ENCODE measurements at regions not wholly inside any gene's neighbourhood (a gene's known extent, or its start where the extent isn't known, plus 50 kb on each side); places are given as distances from the start of the nearest gene placed in this dataset.
"Not testable (repeated sequence)": the region's sequence is repeated elsewhere in the genome, so short reads cannot be mapped to it uniquely, and the experiment has no call there.

DNA sequence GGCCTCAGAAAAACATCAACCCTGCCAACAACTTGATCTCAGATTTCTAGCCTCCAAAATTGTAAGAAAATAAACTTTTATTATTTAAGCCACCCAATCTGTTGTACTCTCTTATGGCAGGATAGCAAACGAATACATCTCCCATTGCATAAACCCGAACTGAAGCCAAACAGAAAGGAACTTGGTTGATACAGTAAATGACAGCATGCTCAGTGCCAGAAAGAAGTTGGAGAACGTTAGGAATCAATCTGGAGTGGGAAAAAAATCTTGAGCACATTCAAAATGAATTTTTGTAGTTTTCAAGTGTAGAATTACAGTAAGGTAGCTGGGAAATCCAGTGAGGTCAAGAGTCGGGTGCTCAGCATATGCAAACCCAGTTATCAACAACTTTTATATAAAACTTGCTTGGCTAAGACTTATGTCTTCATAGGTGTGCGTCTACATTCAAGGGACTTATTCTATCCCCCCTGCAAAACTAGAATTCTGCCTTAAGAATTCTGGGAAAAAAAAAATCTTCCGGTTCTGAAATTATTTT, 157.5 kb upstream of the ANKRD50 start:
- DNase-seq = no peak

DNA sequence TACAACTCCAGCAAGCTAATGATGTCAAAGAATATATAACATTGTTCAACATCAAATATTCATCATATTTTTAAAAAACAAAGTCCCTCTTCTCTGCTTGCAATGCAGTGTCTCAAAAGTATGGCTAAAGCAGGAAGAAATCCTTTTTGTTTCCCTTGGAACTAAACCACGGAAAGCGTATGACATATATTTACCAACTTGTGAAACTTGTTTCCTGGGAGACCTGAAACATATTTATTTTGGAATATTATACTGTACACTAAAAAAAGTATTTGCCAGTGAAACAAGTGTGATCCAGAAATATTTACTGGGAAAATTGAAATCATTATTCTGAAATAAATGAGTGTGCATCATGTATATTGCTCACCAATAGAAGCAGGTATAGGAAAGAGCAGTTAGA, 156.0 kb upstream of the ANKRD50 start:
- DNase-seq = no peak

DNA sequence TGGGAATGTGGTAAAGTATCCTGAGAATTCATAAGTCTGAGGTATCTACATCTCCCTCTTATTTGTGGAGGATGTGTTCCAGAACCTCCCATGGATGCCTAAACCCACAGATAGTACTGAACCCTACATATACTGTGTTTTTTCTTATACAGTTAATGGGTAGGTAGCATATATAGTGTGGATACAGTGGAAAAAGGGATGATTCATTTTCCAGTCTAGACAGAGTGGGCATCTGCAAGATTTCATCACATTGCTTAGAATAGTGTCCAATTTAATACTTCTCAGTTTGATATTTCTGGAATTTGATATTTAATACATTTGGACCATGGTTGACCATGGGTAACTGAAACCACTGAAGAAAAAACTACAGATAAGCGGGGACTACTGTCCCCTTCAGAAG, 155.0 kb upstream of the ANKRD50 start:
- DNase-seq = no peak

DNA sequence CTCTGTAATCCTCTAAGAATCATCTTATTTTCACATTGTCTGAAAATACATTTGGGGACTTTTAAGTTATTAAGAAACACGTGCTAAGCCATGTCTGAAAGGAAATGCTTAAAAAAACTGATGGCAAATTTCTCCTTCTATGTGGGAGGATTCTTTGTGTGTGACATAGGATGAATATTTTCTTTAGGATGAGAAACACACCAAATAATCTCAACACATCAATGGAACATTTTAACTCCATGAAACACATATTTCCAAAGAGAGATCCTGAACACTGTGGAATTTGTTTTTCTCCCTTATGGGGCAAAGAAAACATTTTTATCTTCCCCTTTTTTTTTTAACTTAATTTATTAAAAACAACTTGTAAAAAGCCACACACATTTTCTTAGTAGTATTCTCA, 153.8 kb upstream of the ANKRD50 start:
- no peak for DNase-seq

DNA sequence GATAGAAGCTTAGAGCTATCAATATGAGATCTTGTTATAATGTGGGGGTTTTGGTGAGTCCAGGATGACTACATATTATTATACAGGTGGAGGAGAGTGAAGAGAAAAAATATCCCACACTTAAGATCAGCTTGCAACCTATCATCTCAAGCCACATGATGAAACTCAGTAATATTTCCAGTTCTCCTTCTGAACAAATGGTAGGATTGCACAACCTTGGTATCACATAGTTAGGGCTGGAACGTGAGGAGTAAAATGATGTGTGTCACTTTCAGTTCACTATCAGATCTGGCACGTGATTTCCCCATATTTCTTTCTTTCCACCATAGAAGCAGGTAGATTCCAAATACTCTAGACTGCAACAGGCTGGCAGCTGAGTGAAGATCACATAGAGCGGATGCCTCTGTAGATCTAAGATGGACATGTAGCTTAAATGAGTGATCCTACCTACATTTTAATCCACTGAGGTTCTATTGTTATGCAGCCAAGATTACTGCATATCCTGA, 150.6 kb upstream of the ANKRD50 start:
- DNase-seq = no peak

DNA sequence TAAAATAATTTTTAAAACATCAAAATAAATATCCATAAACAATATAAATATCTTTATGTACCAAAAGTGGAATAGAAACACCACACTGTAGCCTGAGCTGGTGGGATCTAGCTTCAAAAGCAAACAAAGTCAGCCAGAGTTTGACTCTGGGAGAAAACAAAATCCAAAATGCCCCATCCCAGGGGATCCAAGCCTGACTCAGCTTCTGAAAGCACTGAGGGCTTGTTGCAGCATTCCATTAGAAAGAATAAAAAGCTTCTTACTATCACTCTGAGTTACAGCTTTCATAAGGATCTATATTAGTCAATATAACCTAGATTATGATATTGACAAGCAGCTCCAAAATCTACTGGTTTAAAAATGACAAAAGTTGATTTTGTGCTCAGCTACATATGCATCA, 149.7 kb upstream of the ANKRD50 start:
- DNase-seq = no peak

DNA sequence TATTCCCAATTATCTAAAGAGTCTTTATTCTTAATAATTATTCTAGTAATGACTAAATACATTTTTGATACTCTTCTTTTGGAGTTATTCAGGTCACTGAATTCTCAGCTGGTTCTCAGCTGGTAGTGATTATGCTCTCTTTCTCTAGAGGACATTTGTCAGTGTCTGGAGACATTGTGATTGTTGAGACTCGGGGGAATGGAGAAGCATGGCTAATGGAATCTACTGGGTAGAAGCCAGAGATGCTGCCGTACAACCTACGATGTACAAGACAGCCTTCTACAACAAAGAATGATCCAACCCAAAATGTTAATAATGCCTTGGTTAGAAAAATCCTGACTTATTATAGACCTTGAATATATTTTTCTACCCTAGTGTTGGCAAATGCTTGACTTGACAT, 149.2 kb upstream of the ANKRD50 start:
- no peak for DNase-seq

DNA sequence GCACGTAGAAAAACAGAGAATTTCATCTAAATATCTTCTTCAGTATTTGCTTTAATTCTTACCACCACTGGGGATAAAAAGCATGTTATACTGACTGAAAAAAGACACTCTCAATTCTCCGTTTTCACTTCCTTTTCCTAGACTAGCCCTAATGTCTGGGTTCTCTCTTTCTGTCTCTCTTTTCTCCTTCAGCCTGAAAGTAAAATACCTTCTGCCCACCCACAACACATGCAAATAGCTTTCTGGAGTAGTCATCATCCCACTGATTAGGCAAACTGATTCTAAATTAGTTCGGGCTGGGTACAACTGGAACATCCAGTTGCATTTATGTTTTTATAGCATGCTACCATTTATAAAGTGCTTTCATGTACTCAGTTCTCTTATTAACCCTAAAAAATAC, 142.4 kb upstream of the ANKRD50 start:
- DNase-seq = no peak

DNA sequence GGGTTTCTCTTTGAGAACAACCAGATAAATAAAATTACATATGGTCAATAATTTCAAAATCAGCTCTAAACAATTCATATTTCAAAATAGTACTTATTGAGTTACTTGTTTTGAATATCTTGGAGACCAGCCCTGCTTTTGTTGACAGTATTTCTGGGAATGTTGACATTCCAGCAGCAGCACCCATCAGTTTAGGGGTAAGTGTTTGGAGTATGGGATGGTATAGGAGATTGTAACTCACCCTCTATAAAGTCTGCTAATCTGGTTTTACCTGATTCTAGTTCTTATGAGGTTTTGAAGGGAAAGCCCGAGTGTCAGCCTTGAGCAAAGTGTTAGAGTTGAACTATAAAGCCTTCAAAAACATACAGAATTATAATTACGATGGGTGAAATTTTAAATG, 139.2 kb upstream of the ANKRD50 start:
- no peak for DNase-seq

DNA sequence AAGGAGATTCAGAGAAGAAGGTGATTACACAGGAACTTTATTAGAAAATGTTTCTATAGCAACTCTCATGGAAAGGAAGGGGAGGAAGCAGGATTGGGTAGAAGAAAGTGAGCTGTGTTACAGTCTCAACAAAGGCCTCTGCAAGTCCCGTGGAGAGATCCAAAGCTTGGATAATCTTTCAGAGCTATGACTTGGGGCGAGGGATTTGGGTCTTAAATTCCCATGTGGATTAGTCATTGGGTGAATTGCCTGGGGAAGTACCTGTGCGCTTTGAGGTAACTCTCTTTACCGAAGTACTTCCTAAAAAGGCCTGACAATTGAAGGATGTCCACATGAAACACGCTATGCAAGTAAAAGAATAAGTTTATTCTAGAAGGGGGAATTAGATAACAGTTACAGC, 133.8 kb upstream of the ANKRD50 start:
- DNase-seq = no peak

DNA sequence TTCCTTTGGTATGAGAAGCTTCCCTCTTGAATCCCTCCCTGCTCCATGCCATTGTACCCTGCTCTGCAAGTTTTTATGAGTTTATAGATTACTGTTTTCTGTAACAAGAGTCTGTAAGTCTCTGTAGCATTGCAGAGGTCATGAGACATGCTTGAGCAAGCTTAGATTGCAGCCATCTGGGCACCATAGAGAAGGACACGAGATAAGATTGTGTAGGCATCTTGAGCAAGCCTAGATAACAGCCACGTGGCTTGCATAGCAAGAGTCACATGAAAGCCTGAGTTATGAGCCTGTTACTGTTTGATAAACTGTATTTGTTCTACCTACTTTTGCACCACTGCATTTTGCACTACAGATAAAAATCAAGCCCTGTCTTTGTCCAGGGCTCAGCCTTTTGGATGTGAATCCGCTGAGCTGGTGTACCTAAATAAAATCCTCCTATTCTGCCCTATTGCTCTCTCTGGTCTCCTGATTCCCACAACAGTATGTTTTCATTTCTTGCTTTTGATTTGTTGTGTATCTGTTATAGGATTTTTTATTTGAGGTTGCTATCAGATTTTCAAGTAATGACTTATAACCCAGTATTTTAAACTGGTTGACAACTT, 127.4 kb upstream of the ANKRD50 start:
- no peak for DNase-seq

DNA sequence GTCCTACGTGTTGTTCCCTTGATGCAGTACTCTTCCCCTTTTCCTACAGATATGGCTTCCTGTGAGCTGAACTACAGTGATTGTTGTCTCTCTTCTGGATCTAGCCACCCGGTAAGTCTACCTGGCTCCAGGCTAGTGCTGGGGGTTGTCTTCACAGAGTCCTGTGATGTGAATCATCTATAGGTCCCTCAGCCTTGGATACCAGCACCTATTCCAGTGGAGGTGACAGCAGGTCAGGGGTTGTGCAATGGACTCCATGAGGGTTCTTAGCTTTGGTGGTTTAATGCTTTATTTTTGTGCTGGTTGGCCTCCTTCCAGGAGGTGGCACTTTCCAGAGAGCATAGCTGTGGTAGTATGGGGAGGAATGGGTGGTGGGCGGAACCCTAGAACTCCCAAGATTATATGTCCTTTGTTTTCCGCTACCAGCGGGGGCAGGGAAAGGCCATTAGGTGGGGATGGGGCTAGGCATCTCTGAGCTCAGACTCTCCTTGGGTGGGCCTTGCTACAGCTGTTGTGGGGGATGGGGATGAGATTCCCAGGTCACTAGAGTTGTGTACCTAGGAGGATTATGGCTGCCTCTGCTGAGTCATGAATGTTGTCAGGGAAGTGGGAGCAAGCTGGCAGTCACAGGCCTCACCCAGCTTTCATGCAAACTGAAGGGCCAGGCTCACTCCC, 121.4 kb upstream of the ANKRD50 start:
- DNase-seq = no peak

DNA sequence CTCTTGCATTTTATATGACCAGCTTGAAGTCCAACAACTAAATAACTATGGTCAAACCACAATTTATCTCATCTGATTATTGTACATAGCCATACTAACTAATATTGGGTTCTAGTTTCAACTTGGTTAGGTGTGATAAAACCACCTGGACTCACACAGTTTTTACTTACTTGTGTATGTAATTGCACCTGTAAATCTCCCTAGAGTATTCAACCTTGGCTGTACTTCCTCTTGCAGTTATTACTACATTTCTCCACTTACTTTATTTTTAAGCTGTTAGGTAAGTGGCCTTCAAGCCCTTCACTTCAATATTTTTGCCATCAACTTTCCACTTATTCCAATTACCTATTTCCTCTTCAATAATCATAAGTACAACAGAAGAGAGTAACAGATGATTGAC, 115.8 kb upstream of the ANKRD50 start:
- no peak for DNase-seq

DNA sequence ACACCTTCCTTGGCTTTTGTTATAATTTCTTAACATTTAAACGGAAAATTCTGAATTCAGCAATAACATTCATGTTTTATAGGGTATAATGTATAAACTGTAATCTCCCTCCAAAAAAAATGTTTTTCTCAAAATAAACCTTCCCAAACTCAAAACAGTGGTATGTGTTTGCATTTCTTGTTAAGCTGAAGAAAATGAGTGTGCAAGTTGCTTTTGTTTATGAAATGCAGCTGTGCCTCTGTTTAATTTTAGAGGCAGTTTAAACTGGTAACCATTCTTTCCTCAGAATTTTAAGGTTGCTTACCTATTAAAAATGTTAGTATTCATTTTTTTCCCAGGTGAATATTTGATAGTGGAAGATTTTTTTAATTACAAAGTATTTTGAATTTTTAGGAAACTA, 105.0 kb upstream of the ANKRD50 start:
- no peak for DNase-seq

DNA sequence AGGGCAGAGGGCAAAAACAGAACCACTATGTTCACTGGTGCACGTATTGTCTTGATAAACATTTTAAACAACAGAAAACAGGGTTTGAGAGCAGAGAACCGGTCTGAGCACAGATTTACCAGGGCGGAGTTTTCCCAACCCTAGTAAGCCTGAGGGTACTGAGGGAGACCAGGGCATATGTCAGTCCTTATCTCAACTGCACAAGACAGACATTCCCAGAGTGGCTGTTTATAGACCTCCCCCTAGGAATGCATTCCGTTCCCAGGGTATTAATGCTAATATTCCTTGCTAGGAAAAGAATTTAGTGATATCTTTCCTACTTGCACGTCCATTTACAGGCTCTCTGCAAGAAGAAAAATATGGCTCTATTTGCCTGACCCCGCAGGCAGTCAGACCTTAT, 99.7 kb upstream of the ANKRD50 start:
- not testable (repeated sequence) for DNase-seq

DNA sequence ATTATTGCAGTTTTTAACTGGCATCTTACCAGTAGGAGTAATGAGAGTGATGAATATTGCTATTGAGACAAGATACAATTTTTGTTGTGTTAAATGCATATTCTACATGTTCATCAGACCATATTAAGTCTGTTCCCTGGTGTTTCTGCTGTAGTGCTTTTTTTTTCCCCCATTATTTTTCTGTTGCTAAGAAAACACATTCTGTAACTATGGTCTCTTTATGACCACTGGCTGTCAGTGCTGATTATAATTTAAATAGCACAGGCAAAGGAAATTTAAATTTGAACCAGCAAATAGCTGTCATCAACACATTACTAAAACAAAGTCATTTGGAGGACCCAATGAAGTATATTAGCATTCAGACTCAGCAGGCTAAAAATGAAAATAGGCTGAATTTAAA, 98.3 kb upstream of the ANKRD50 start:
- DNase-seq = no peak

DNA sequence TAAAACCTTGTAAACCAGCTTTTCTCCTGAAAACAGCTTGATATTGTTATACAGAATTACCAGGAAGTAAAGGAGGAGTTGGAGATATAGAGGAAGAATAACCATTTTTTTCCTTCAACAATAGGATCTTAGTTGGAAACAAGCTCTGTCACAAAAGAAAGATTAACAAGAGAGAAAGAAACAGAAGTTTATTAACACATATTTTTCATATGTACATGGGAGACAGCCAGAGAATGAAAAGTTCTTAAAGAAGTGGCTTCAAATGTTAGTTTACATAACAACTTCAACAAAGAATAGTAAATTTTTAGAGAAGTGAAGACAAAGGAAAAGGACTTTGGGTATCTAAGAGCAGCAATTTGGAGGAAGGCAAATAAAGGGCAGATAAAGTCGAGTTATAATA, 94.9 kb upstream of the ANKRD50 start:
- DNase-seq = no peak

DNA sequence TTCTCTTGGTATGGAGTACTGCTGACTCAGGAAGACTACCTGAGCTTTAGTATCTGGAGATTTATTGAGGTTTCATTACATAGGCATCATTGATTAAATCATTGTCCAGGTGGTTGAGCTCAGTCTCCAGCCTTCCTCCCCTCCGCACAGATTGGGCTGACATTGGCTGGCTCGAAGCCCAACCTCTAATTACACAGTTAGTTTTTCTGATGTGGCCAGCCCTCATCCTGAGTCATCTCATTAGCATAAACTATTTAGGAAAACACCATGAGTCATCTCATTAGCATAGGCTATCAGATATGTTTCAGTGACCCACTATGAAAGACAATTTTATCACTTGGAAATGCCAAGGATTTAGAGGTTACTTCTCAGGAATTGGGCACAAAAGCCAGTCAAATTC, 93.9 kb upstream of the ANKRD50 start:
- no peak for DNase-seq

DNA sequence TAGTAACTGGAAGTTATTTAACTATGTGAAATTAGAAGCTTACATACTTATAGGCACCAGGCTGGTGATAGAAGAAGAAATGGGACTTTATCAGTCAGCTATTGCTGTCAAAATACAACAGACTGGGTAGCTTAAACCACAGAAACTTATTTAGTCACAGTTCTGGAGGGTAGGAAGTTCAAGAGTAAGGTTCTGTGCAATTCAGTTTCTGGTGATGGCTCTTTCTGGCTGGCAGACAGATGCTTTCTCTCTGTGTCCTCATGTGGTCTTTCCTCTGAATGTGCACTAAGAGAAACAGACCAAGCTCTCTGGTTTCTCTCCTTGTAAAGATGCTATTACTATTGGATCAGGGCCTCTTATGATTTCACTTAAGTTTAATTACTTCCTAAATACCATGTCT, 92.1 kb upstream of the ANKRD50 start:
- DNase-seq = no peak

DNA sequence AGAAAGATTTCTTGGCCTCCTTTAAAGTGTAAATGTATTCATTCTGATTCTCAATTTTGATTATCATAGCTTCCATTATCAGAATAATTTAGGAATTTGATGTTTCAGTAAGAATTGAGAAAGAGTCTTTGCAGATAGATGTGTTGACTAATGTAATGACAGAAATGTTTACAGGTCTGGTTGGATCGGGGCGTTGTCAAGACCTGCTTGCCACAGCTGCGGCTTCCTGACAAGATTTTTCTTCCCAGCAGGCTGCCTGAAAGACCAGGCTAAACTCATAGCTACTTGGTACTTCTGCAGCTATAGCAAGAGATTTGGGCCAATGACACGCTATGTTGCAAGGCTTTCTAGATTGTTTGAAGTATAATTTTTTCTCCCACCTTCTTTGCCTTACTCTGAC, 91.5 kb upstream of the ANKRD50 start:
- no peak for DNase-seq

DNA sequence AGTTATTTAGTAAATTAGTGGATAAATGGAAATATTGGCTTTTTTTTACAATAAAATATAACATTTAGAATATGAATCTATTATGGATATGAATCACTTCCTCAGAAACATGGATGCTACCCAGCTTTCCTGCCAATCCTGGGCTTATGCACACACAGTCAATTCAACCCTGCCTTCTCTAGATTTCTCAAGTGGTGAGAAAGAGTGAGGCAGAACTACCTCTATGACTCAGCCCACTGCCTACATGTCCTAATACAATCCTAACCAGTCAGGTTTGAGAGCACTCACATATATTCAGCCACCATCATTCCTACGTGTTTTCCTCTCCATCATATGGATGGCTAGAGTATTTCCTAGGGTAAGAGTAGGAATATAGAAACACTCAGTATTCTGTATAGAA, 91.1 kb upstream of the ANKRD50 start:
- DNase-seq = no peak

DNA sequence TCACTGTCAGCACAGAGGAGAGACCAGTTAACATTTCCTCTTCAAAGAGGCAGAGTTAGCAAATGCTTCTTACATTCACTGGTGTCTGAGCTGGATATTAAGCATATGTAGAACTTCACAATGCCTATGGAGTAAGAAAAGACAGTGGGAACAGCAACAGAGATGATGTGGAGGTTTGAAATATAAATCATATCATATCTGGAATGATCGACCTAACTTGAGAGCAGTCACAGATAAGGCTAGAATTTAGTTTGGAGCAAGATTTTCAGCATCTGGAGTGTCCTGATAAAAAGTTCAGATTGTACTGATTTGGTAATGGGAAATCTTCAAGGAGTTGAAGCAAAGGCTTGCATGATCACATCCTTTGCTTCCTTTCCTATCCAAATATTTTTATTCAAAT, 90.5 kb upstream of the ANKRD50 start:
- no peak for DNase-seq

DNA sequence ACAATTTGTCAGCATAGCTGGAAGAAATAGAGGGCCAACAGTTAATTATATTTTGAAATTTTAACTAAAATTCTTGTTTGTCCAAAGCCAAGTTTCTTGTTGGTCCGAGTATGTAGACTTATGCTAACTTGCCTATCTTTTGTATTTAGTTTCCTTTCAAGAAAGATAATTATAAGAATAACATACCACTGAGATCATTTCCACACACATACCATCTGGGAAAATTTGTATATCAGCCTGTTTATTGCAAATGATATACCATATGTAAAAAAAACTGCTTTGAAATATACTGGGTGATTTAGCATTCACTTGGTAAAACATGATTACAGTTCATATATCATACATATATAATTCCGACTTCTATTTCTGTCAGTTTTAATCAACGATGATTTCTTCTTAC, 84.7 kb upstream of the ANKRD50 start:
- no peak for DNase-seq

DNA sequence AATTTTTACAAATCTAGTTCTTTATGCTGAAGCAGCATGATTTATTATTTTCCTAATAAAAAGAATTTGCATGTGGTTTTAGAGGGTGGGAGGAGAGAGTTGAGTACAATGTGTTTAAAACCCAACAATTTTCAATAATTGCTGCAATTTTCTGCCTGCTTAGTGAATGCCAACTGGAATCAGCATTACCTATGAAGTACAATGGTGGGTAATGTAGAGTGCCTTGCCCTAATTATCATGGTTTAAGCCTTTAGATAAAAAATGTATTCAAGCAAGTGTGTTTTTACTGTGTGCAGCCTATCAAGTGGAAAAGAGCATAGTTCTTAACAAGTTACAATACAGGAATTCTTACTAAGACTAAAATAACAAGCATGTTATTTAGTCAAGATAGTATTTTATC, 77.9 kb upstream of the ANKRD50 start:
- DNase-seq = no peak

DNA sequence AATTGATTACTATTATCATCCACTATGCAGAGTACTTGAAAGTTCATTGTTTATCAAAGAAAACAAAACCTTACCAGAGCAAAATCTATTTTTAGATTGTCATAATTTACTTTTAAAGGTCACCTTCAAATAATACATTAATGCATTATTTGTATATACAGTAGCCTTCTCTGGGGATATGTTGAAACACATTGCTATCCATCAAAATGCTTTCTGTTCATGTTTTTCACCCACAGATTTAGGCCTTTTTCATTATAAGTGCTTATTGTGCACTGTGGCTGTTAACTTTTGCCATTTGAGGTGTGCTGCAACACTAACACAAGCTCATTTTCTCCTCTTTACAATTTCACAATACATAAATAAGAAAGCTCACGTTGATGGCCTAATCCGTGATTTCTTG, 74.1 kb upstream of the ANKRD50 start:
- DNase-seq = no peak

Data from SW 1271 (cell line).